IMR-90 (cell line): ENCODE measurements at regions not wholly inside any gene's neighbourhood (a gene's known extent, or its start where the extent isn't known, plus 50 kb on each side); places are given as distances from the start of the nearest gene placed in this dataset.

Experiments used
- ATAC-seq: fragments of 200-7000 bp; cut with Tn5 transposase; 2 replicates; pipeline ENCODE4 v1.9.1; 2020; ENCODE audit warnings: low read depth, mild to moderate bottlenecking, moderate library complexity
- BruUV-seq: library from RNA; stranded (reverse); fragments of 400-500 nt; replicated peaks from 2 replicates; lab custom pipeline; 2021; lab: Mats Ljungman, UMichigan
- CTCF ChIA-PET: fragments of 300-600 bp; formaldehyde crosslinking; extraction: SDS; loops from one replicate; lab custom pipeline; 2021; ENCODE audit warnings: antibody characterized with exemption; lab: Yijun Ruan, JAX
- POLR2A ChIA-PET: fragments of 300-600 bp; sonication (Branson Sonifier 250); formaldehyde crosslinking; loops from one replicate; lab custom pipeline; 2022; ENCODE audit warnings: antibody characterized with exemption; ENCODE audit not compliant: unreplicated experiment; lab: Charles Lee
- DNase-seq: peaks from one replicate; pipeline ENCODE4 v3.0.0; 2013
- H2AFZ ChIP-seq: replicated peaks from 2 replicates; pipeline ENCODE3; 2013; ENCODE audit warnings: low read length, mild to moderate bottlenecking; ENCODE audit not compliant: poor library complexity
- H2AK5ac ChIP-seq: 2 replicates; pipeline ENCODE4 v1.6.1; 2013; ENCODE audit warnings: low read depth, low read length, inconsistent platforms
- H2AK9ac ChIP-seq: replicated peaks from 2 replicates; pipeline ENCODE3; 2013; ENCODE audit warnings: mild to moderate bottlenecking, low read depth, low read length, moderate library complexity; ENCODE audit not compliant: poor library complexity
- H2BK120ac ChIP-seq: 2 replicates; pipeline ENCODE4 v1.6.1; 2013; ENCODE audit warnings: low read depth, low read length, inconsistent platforms
- H2BK15ac ChIP-seq: 3 replicates; pipeline ENCODE4 v1.6.1; 2013; ENCODE audit warnings: low read depth, low read length, inconsistent platforms
- H2BK20ac ChIP-seq: 2 replicates; pipeline ENCODE4 v1.6.1; 2013; ENCODE audit warnings: low read depth, mild to moderate bottlenecking, inconsistent platforms, low read length, moderate library complexity
- H2BK5ac ChIP-seq: 2 replicates; pipeline ENCODE4 v1.6.1; 2013; ENCODE audit warnings: mild to moderate bottlenecking, low read depth, low read length, inconsistent platforms; ENCODE audit not compliant: poor library complexity, severe bottlenecking
- H3K14ac ChIP-seq: replicated peaks from 2 replicates; pipeline ENCODE4 v1.6.1; 2013; ENCODE audit warnings: low read depth, low read length, inconsistent platforms
- H3K18ac ChIP-seq: 2 replicates; pipeline ENCODE4 v1.6.1; 2013; ENCODE audit warnings: low read depth, low read length, control low read depth
- H3K23ac ChIP-seq: 2 replicates; pipeline ENCODE4 v1.6.1; 2013; ENCODE audit warnings: low read depth, low read length, inconsistent platforms
- H3K27ac ChIP-seq: 2 replicates; pipeline ENCODE4 v1.5.1; 2013; ENCODE audit warnings: mild to moderate bottlenecking, control low read depth, low read length; ENCODE audit not compliant: insufficient read depth
- H3K27me3 ChIP-seq: 2 replicates; pipeline ENCODE4 v1.6.1; 2013; ENCODE audit warnings: low read length; ENCODE audit not compliant: control insufficient read depth, insufficient read depth
- H3K36me3 ChIP-seq: 2 replicates; pipeline ENCODE4 v1.6.1; 2013; ENCODE audit warnings: low read length, mixed read lengths; ENCODE audit not compliant: control insufficient read depth, insufficient read depth
- H3K4ac ChIP-seq: 2 replicates; pipeline ENCODE4 v1.6.1; 2013; ENCODE audit warnings: low read depth, low read length, inconsistent platforms
- H3K4me1 ChIP-seq: 2 replicates; pipeline ENCODE4 v1.6.1; 2013; ENCODE audit warnings: low read length, mixed read lengths; ENCODE audit not compliant: control insufficient read depth, insufficient read depth
- H3K4me2 ChIP-seq: 2 replicates; pipeline ENCODE4 v1.6.1; 2013; ENCODE audit warnings: low read depth, mild to moderate bottlenecking, control low read depth, low read length, moderate library complexity
- H3K4me3 ChIP-seq: 2 replicates; pipeline ENCODE4 v1.5.1; 2013; ENCODE audit warnings: low read depth, mild to moderate bottlenecking, control low read depth, low read length, moderate library complexity; ENCODE audit not compliant: insufficient read depth
- H3K56ac ChIP-seq: 2 replicates; pipeline ENCODE4 v1.6.1; 2013; ENCODE audit warnings: low read length, inconsistent platforms; ENCODE audit not compliant: insufficient read depth; ENCODE audit errors: extremely low read depth
- H3K79me1 ChIP-seq, 2 experiments: 2 replicates each; pipeline ENCODE4 v1.6.1; 2013; ENCODE audit warnings: low read length in 2 of 2, inconsistent platforms in 1 of 2, low read depth in 1 of 2
- H3K9ac ChIP-seq: 2 replicates; pipeline ENCODE4 v1.6.1; 2013; ENCODE audit warnings: low read depth, low read length, control low read depth
- H3K9me1 ChIP-seq: 2 replicates; pipeline ENCODE4 v1.6.1; 2013; ENCODE audit warnings: low read length, inconsistent platforms; ENCODE audit not compliant: insufficient read depth
- H3K9me3 ChIP-seq: 2 replicates; pipeline ENCODE4 v1.6.1; 2013; ENCODE audit warnings: low read length; ENCODE audit not compliant: control insufficient read depth, insufficient read depth
- H4K20me1 ChIP-seq: 2 replicates; pipeline ENCODE4 v1.6.1; 2013; ENCODE audit warnings: low read length, inconsistent platforms; ENCODE audit not compliant: insufficient read depth
- H4K5ac ChIP-seq: 2 replicates; pipeline ENCODE4 v1.6.1; 2013; ENCODE audit warnings: mild to moderate bottlenecking, low read depth, low read length, control low read depth
- H4K8ac ChIP-seq, 2 experiments: 2 replicates each; pipeline ENCODE4 v1.6.1; 2013; ENCODE audit warnings: low read depth in 2 of 2, low read length in 2 of 2, control low read depth in 1 of 2, inconsistent platforms in 1 of 2
- H4K91ac ChIP-seq: 2 replicates; pipeline ENCODE4 v1.6.1; 2013; ENCODE audit warnings: low read depth, low read length, inconsistent platforms; ENCODE audit not compliant: insufficient read depth
- CEBPB ChIP-seq: IDR thresholded peaks from 2 replicates; pipeline ENCODE4 v1.6.1; 2012; ENCODE audit warnings: low read depth, low read length, improper control_type of control experiment
- ELK1 ChIP-seq: fragments of 150-350 bp; IDR thresholded peaks from 2 replicates; pipeline ENCODE4 v1.6.1; 2016; ENCODE audit warnings: low read depth, mild to moderate bottlenecking, low read length, moderate library complexity, borderline replicate concordance
- MAZ ChIP-seq: IDR thresholded peaks from 2 replicates; pipeline ENCODE4 v1.6.1; 2012; ENCODE audit warnings: low read depth, mild to moderate bottlenecking, low read length, improper control_type of control experiment, moderate library complexity, borderline replicate concordance
- MXI1 ChIP-seq: IDR thresholded peaks from 2 replicates; pipeline ENCODE4 v1.6.1; 2012; ENCODE audit warnings: low read depth, mild to moderate bottlenecking, low read length, moderate library complexity, borderline replicate concordance
- NFE2L2 ChIP-seq: fragments of 150-350 bp; IDR thresholded peaks from 2 replicates; pipeline ENCODE4 v1.6.1; 2016; ENCODE audit warnings: low read depth, mild to moderate bottlenecking, low read length
- POLR2A ChIP-seq: IDR thresholded peaks from 2 replicates; pipeline ENCODE4 v1.6.1; 2012; ENCODE audit warnings: mild to moderate bottlenecking, low read depth, low read length
- SMC3 ChIP-seq: fragments of 150-350 bp; IDR thresholded peaks from 2 replicates; pipeline ENCODE4 v1.6.1; 2016; ENCODE audit warnings: low read depth, mild to moderate bottlenecking, antibody characterized with exemption, low read length, moderate library complexity
- WGBS, 2 experiments: methylation state at CpG; one replicate each; pipeline versions ENCODE4 v1.1.5 to v1.1.7; 2013; ENCODE audit warnings: missing lambda C conversion rate in 2 of 2; ENCODE audit not compliant: insufficient read length in 1 of 2; ENCODE audit errors: extremely low coverage in 2 of 2; 5-methylcytosine and 5-hydroxymethylcytosine counted together
- dilution Hi-C: fragments of 300-500 bp; cut with HindIII; formaldehyde crosslinking; loops from one replicate; pipeline ENCODE4 v1.14.3; 2018; ENCODE audit warnings: low sequenced_read_pairs; ENCODE audit not compliant: unreplicated experiment
- in situ Hi-C: fragments of 300-500 bp; cut with MboI; formaldehyde crosslinking; loops from 3 replicates; pipeline ENCODE4 v1.14.3; 2019; ENCODE audit warnings: low sequenced_read_pairs, inconsistent platforms, mixed read lengths
- intact Hi-C: fragments of 100-400 bp; cut with micrococcal nuclease; formaldehyde crosslinking; loops from 2 replicates; pipeline ENCODE4 v1.10.0; 2022
- TF ChIP-seq, protein P1 (sequence below): conservative IDR thresholded peaks from 2 replicates; pipeline ENCODE4 v1.5.1; 2012; ENCODE audit warnings: mild to moderate bottlenecking, low read depth, low read length, improper control_type of control experiment

DNA sequence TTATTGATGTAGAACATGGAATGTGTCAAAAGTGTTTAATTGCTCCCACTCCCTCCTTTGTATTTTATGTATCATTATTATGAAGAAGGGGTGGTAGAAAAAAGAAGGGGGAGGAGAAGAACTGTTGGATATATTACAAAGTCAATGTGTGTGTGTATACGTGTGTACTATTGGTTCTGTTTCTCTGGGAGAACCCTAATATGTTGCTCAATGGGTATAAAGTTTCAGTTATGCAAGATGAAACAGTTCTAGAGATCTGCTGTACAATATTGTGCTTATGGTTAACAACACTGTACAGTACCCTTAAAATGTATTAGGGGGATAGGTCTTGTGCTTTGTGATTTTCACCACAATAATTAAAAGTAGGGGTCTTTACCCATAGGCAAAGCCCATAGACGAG, 58.1 kb upstream of the ZC3H15 start:
- Histone ChIP-seq H4K5ac (no peak overlapping the region), H2BK20ac (no peak overlapping the region), H3K14ac (no peak overlapping the region), H3K4ac (no peak overlapping the region), H4K91ac (no peak overlapping the region), H3K23ac (no peak overlapping the region), H2BK5ac (no peak overlapping the region), H3K4me2 (no peak overlapping the region), H4K20me1 (no peaks in the 10 kb centered on the region), H3K4me1 (no peaks in the 10 kb centered on the region), H3K56ac (no peak overlapping the region), H3K9me1 (no peaks in the 10 kb centered on the region), H3K27me3 (no peaks in the 10 kb centered on the region), H3K9me3 (no peaks in the 10 kb centered on the region), H2AK9ac (no peak overlapping the region), H3K9ac (no peak overlapping the region), H3K27ac (no peak overlapping the region), H4K8ac (no peak overlapping the region), H2AK5ac (no peak overlapping the region), H2AFZ (no peak overlapping the region), H3K4me3 (no peak overlapping the region), H3K18ac (no peak overlapping the region), H3K36me3 (no peaks in the 10 kb centered on the region), H2BK15ac (no peak overlapping the region), H2BK120ac (no peak overlapping the region), H3K79me1 (no peaks in the 10 kb centered on the region)
- ATAC-seq, result no peak
- dilution Hi-C loops, result no loop called here
- TF ChIP-seq SMC3, result no peak
- TF ChIP-seq, protein P1, sequence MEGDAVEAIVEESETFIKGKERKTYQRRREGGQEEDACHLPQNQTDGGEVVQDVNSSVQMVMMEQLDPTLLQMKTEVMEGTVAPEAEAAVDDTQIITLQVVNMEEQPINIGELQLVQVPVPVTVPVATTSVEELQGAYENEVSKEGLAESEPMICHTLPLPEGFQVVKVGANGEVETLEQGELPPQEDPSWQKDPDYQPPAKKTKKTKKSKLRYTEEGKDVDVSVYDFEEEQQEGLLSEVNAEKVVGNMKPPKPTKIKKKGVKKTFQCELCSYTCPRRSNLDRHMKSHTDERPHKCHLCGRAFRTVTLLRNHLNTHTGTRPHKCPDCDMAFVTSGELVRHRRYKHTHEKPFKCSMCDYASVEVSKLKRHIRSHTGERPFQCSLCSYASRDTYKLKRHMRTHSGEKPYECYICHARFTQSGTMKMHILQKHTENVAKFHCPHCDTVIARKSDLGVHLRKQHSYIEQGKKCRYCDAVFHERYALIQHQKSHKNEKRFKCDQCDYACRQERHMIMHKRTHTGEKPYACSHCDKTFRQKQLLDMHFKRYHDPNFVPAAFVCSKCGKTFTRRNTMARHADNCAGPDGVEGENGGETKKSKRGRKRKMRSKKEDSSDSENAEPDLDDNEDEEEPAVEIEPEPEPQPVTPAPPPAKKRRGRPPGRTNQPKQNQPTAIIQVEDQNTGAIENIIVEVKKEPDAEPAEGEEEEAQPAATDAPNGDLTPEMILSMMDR, result no peak
- no peak for TF ChIP-seq POLR2A
- TF ChIP-seq MAZ, result no peak
- no peak for TF ChIP-seq NFE2L2
- TF ChIP-seq MXI1, result no peak
- TF ChIP-seq ELK1, result no peak
- TF ChIP-seq CEBPB, result no peak
- in situ Hi-C loops, result no loop called here
- CTCF ChIA-PET, result no interaction called here
- intact Hi-C loops, result no loop called here
- POLR2A ChIA-PET, result no interaction called here
- WGBS, 2 experiments, result no CpG with 5 or more reads among the region's 2 CpGs
- no peak for DNase-seq
- no TSS peak for BruUV-seq
